Esophagus squamous epithelium (tissue), 4 donors: ENCODE measurements at regions not wholly inside any gene's neighbourhood (a gene's known extent, or its start where the extent isn't known, plus 50 kb on each side); places are given as distances from the start of the nearest gene placed in this dataset.

Source experiments
- POLR2A ChIP-seq, 4 donors: fragments of 450-650 bp; IDR thresholded peaks; one replicate each; pipeline ENCODE4 v1.6.1; 2017; ENCODE audit warnings: antibody characterized with exemption in 4 of 4, mild to moderate bottlenecking in 4 of 4, moderate library complexity in 3 of 4
- TF ChIP-seq, protein P1 (sequence below), 6 experiments: fragments of 450-650 bp in 4 of 6; fragments of 200-600 bp in 2 of 6; sonication (generic) in 2 of 6; IDR thresholded peaks; one replicate each; pipeline ENCODE4 v1.5.1; 2016 to 2019; ENCODE audit warnings: antibody characterized with exemption in 6 of 6, mild to moderate bottlenecking in 4 of 6, moderate library complexity in 4 of 6

DNA sequence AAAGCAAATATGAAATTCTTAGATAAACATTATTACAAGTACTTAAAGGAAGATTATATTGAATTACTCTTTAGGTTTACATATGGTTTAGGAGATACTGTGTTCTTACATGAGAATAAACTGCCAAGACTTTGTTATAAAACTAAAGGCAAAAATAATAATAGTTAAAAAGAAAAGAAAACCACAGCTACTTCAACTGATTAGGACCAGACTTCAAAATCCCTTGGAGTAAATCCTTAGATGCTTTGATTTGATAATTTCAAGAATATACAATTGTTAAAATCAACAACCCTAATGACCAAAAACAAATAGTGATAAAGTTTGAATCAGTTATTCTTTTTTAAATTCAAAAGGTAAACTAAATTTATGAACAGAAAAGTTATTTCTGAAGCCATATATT lies 389.6 kb upstream of the COX7C start:
- TF ChIP-seq, protein P1, sequence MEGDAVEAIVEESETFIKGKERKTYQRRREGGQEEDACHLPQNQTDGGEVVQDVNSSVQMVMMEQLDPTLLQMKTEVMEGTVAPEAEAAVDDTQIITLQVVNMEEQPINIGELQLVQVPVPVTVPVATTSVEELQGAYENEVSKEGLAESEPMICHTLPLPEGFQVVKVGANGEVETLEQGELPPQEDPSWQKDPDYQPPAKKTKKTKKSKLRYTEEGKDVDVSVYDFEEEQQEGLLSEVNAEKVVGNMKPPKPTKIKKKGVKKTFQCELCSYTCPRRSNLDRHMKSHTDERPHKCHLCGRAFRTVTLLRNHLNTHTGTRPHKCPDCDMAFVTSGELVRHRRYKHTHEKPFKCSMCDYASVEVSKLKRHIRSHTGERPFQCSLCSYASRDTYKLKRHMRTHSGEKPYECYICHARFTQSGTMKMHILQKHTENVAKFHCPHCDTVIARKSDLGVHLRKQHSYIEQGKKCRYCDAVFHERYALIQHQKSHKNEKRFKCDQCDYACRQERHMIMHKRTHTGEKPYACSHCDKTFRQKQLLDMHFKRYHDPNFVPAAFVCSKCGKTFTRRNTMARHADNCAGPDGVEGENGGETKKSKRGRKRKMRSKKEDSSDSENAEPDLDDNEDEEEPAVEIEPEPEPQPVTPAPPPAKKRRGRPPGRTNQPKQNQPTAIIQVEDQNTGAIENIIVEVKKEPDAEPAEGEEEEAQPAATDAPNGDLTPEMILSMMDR (IDR thresholded peaks at IDR 0.05): no peak
- no peak for TF ChIP-seq POLR2A (IDR thresholded peaks at IDR 0.05)
